ENCODE measurements at regions not wholly inside any gene's neighbourhood (a gene's known extent, or its start where the extent isn't known, plus 50 kb on each side); places are given as distances from the start of the nearest gene placed in this dataset.
A peak's percentile ranks its signal among the peaks of the same experiment; 100 is the strongest.

GRCh38 chr7:46854958-46855473, 726.9 kb downstream of the TNS3 start:
- no peak for DNase-seq

- no peak for DNase-seq
Observed at GRCh38 chr7:46853451-46853850, 728.5 kb downstream of the TNS3 start.

- no peak for DNase-seq
Observed at GRCh38 chr7:46852795-46853194, 729.1 kb downstream of the TNS3 start.

GRCh38 chr7:46850563-46851330, 731.2 kb downstream of the TNS3 start:
- DNase-seq = no peak

DNA sequence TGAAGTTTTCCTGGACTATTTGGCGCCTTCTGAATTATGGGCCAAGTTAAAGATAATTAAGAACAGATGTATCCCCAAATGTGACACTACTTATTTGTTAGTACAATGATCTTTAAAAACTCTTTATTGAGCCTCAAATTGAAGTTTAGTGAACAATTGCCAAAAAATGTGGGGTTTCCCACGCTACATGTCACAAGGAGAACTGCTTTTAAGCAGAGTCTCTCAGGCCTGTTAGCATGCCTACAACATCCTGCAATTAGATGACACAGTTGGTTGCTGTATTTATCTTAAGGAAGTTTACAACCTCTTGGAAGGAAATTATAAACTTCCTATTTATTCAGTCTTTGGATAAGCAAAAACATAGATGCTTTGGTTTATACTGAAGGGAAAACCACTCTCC, 733.0 kb downstream of the TNS3 start:
- no peak for DNase-seq

DNA sequence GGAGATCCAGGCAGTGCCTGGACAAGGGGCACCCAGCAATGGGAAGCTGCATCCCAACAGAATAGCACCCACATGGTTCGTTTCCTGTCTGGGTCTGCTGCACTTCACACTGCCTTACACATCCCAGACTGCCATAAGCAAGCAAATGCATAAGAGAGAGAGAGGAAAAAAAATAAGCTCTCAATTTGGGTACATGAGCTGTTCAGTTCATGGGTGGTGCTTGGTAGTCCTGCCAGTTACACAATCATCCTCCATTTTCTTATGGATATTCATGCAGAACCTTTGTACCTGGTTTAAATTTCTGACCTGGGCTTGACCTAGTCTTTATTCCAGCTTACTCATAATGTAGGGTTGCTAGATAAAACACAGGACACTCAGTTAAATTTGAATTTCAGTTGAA, 733.6 kb downstream of the TNS3 start:
- no peak for DNase-seq

- DNase-seq = no peak
Observed at GRCh38 chr7:46847126-46847525, 734.8 kb downstream of the TNS3 start.

- no peak for DNase-seq
Observed at GRCh38 chr7:46844486-46844885, 737.4 kb downstream of the TNS3 start.

- no peak for DNase-seq
Observed at GRCh38 chr7:46841248-46841647, 740.7 kb downstream of the TNS3 start.

DNA sequence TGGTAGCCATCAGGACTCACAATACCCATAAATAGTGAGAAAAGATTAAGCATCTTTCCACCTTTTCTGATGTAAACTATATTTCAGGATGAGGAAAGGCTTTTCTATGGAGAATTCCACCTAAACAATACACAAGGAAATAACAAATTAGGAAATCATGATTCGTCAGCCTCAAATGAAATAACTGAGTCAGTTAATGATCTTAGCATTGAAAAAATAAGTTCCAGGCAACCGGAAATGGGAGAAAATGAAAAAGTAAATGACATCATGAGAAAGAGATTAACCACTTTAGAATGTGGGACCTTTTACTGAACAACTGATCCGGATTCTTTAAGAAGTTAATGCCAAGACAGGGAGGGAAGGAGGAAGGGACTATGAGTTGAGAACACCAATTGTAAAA, 742.3 kb downstream of the TNS3 start:
- DNase-seq = no peak

GRCh38 chr7:46838463-46838862, 743.4 kb downstream of the TNS3 start:
- DNase-seq = no peak

GRCh38 chr7:46835556-46835955, 746.4 kb downstream of the TNS3 start:
- no peak for DNase-seq

GRCh38 chr7:46834921-46835320, 747.0 kb downstream of the TNS3 start:
- no peak for DNase-seq

GRCh38 chr7:46833197-46833596, 748.7 kb downstream of the TNS3 start:
- no peak for DNase-seq

DNA sequence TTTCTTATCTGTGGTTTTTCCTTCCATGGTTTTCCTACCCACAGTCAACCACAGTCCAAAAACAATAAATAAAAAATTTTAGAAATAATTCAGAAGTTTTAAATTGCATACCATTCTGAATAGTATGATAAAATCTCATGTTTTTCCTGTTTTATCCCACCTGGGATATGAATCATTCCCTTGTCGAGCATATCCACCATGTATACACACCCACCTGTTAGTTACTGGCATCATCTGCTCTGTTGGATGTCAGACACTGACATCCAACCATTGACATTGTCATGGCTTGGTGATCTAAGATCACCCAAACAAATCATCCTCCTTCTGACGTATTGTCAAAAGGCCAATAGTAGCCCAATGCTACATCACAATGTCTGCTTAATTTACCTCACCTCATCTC, 749.8 kb downstream of the TNS3 start:
- no peak for DNase-seq

DNA sequence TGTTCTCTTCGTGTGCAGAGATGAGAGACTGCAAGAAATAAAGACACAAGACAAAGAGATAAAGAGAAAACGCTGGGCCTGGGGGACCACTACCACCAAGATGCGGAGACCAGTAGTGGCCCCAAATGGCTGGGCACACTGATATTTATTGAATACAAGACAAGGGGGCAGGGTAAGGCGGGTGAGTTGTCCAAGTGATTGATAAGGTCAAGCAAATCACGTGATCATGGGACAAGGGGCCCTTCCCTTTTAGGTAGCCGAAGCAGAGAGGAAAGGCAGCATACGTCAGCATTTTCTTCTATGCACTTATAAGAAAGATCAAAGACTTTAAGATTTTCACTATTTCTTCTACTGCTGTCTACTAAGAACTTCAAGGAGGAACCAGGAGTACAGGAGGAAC, 762.1 kb downstream of the TNS3 start:
- no peak for DNase-seq

DNA sequence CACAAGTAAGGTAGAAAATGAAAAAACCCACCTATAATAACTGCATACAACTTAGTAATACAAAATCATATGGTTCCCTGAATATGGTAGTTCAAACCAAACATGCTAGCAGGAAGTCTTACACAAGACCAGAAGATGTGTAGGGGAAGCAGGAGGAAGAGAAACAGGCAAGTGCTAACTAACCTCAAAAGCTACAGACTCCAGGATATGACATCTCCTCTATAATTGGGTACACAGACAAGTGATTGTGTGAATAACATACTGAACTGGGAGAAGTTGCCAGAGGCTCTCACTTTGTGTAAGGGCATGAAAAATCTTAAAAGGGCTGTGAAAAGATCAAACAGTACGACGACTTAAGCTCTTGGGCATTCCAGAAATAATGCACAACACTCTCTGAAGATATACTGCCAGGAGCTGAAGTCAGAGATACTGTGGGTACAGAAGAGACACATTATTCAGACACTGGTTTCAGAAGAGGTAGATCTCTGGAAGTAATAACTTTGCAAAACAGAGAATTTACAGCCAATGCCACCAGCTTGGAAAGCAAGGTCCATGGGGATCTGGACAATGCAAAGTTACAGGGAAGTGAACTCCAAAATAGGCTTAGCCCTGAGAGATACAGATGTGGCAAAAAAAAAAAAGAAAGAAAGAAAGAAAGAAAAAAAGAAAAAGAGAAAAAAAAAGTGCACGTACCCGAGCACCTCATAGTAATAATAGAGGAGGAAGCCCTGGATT, 767.2 kb downstream of the TNS3 start:
- DNase-seq = no peak

DNA sequence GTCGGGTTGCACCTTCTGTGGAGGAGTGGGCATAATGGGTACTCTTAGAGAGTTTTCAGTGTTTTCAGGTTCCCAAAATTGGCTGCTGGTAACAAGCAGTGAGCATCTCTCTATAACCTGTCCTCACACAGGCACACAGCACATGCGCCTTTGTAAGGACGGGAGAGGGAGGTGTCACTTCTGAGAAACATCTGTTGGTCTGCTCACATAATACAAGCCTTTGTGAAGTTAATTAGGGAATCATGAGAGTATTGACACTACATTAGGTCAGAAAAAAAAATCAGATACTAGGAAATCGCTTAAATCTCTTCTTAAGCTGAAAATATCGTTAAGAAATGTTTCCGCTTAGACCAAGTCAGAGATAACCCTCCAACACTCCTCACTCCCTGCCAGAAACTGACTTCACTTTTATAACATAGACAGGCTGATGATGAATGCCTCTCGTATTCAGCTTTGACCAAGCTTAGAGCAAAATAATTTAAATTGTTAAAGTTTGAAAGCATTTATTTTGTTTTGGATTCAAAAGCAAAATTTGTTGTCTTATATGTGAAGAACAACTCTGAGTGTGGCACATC, 769.7 kb downstream of the TNS3 start:
- no peak for DNase-seq

DNA sequence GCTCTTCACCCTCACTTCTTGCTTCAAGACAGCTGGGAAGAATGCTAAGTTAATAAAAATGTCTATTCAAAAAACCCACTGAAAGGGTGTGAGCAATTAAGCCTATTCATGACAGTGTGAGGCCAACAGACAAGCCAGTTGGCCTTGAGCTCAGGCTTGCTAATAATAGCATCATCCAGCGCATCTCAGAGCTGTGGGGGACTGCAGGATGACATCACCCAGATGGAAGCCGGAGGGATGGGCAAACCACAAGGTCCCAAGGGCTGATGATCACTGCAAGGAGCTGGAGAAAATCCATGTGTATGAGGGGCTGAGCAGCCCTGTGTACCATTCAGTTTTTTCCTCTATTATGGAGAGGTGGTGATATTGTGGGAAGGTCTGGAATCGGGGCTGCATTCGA, 770.4 kb downstream of the TNS3 start:
- no peak for DNase-seq

GRCh38 chr7:46810986-46811385, 770.9 kb downstream of the TNS3 start:
- no peak for DNase-seq

GRCh38 chr7:46809886-46810285, 772.0 kb downstream of the TNS3 start:
- peak; percentile 1 for DNase-seq

DNA sequence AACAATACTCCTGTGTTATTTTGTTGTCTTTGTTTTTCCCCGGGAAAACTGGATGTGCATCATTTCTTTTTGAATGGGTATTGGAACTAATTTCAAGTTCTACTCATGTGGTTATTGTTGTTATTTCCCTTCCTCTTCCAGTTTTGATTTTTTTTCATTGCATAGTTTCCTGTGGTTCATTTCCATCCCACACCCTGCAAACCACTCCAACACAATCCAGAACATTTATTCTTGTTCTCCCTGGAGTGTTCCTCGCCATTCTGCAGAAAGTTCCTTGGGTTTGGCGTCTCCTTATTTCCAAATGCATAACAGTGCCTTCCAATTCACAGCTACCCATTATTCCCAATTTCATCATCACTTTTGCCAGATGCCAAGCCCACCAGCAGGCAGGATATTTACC, 775.1 kb downstream of the TNS3 start:
- no peak for DNase-seq

DNA sequence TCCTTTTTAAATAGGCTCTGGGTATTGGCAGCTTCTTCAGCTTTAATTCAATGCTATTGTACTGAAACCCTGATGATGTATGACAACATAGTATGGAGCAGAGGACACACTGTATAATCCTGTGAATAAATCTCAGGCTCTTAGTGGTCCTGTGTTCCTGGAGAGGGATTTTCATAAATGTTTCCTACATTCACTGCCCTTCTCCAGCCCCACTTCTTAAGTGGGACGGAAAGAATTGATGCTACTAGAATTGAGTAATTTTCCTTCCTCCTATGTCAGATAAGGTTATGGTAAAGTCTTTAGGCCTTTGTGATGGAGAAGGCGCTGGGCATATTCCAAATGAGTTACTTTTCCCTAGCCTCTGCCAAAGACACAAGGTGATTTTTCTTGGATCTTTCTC, 779.4 kb downstream of the TNS3 start:
- DNase-seq = no peak

- no peak for DNase-seq
Observed at GRCh38 chr7:46791188-46791587, 790.7 kb downstream of the TNS3 start.

Measured in midbrain (tissue), 1 donor.